ENCODE measurements at regions not wholly inside any gene's neighbourhood (a gene's known extent, or its start where the extent isn't known, plus 50 kb on each side); places are given as distances from the start of the nearest gene placed in this dataset.

DNA sequence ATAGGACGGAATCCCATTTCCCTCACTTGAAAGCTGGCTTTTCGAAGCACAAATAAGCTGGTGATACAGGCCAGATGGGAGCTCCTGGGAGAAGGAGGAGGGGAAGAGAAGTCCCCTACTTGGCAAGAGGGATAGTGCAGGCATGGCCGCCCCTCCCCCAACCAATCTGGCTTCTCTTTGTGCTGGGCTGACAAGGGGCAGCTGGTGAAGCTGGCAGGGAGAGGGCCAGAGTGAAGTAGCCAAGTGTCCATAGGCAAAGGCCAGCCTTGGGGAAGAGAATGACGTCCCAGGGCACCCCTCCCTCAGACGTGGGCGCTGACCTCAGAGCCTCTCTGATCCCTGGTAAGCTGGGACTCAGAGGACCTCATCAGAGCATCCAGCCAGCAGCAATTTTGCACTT lies 78.7 kb upstream of the GRAMD1B start:
- DNase-seq, result no peak
- no peaks in the 10 kb centered on the region for H3K4me1 Mint-ChIP-seq
- no peak overlapping the region for H3K4me2 ChIP-seq (replicated peaks; ENCODE audit: extremely low read depth, low read length, poor library complexity, severe bottlenecking)
- no peaks in the 10 kb centered on the region for H3K4me1 ChIP-seq (ENCODE audit: control insufficient read depth in 1 of 2, insufficient read depth in 2 of 2, low read length in 2 of 2)
- no peak overlapping the region for H3K9ac ChIP-seq (ENCODE audit: insufficient read depth, low read length, poor library complexity, severe bottlenecking)
- peaks cover 1 to 13% (median 4%) of the 10 kb centered on the region in 3 donors for H3K27me3 Mint-ChIP-seq (ENCODE audit: low read depth in 3 of 3)
- H3K27ac ChIP-seq (ENCODE audit: low read depth in 1 of 2, low read length in 2 of 2), result no peak overlapping the region
- H4K20me1 ChIP-seq (ENCODE audit: insufficient read depth, low read length), result no peaks in the 10 kb centered on the region
- H3K9me3 Mint-ChIP-seq, result no peaks in the 10 kb centered on the region
- H3K4me3 Mint-ChIP-seq, result no peak overlapping the region
- H2AFZ ChIP-seq (ENCODE audit: insufficient read depth, low read depth, low read length, poor library complexity, severe bottlenecking), result no peak overlapping the region
- intact Hi-C loops (cut with micrococcal nuclease), result no loop called here
- 89% methylated on average over 3 of the region's 6 CpGs for WGBS (ENCODE audit: insufficient coverage)
- H3K27me3 ChIP-seq (ENCODE audit: control insufficient read depth in 2 of 2, insufficient read depth in 2 of 2, low read length in 2 of 2), result no peaks in the 10 kb centered on the region
- no peaks in the 10 kb centered on the region for H3K36me3 Mint-ChIP-seq
- no peaks in the 10 kb centered on the region for H3K36me3 ChIP-seq (replicated peaks in 1 of 2; ENCODE audit: control insufficient read depth in 1 of 2, insufficient read depth in 2 of 2, low read length in 2 of 2)
- H3K27ac Mint-ChIP-seq, result no peak overlapping the region
- no peaks in the 10 kb centered on the region for H3K79me2 ChIP-seq (ENCODE audit: insufficient read depth, low read length)
- TF ChIP-seq, protein P1, sequence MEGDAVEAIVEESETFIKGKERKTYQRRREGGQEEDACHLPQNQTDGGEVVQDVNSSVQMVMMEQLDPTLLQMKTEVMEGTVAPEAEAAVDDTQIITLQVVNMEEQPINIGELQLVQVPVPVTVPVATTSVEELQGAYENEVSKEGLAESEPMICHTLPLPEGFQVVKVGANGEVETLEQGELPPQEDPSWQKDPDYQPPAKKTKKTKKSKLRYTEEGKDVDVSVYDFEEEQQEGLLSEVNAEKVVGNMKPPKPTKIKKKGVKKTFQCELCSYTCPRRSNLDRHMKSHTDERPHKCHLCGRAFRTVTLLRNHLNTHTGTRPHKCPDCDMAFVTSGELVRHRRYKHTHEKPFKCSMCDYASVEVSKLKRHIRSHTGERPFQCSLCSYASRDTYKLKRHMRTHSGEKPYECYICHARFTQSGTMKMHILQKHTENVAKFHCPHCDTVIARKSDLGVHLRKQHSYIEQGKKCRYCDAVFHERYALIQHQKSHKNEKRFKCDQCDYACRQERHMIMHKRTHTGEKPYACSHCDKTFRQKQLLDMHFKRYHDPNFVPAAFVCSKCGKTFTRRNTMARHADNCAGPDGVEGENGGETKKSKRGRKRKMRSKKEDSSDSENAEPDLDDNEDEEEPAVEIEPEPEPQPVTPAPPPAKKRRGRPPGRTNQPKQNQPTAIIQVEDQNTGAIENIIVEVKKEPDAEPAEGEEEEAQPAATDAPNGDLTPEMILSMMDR (IDR thresholded peaks at IDR 0.05), result no peak
- H3K9me3 ChIP-seq (replicated peaks in 1 of 2; ENCODE audit: control insufficient read depth in 1 of 2, insufficient read depth in 1 of 2, low read length in 2 of 2), result no peaks in the 10 kb centered on the region
- H3K4me3 ChIP-seq (replicated peaks in 1 of 3; ENCODE audit: low read depth in 2 of 3, low read length in 3 of 3), result no peak overlapping the region

DNA sequence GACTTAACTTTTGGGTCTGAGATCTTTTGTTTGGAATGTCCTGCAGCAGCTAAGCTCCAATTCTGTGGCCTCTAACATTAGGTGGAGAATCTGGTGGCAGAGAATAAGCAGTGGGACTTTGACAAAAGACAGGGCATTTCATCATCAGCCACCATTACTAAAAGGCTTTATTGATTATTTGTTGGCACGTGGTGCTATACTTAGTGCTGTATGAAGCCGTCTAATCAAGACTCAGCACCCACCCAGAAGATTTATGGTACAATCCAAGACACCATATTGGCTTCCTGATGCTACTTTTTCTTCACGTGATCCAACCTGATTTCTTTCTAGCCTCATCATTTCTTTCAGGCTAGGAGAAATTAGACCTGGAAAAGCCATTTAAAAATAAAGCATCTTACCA lies 80.7 kb upstream of the GRAMD1B start:
- Histone ChIP-seq H3K9me3 (replicated peaks in 1 of 2; ENCODE audit: control insufficient read depth in 1 of 2, insufficient read depth in 1 of 2, low read length in 2 of 2) (no peaks in the 10 kb centered on the region), H3K4me3 (replicated peaks in 1 of 3; ENCODE audit: low read depth in 2 of 3, low read length in 3 of 3) (no peak overlapping the region), H3K27me3 (ENCODE audit: control insufficient read depth in 2 of 2, insufficient read depth in 2 of 2, low read length in 2 of 2) (no peaks in the 10 kb centered on the region), H2AFZ (ENCODE audit: insufficient read depth, low read depth, low read length, poor library complexity, severe bottlenecking) (no peak overlapping the region), H3K79me2 (ENCODE audit: insufficient read depth, low read length) (no peaks in the 10 kb centered on the region), H3K36me3 (replicated peaks in 1 of 2; ENCODE audit: control insufficient read depth in 1 of 2, insufficient read depth in 2 of 2, low read length in 2 of 2) (no peaks in the 10 kb centered on the region), H3K27ac (ENCODE audit: low read depth in 1 of 2, low read length in 2 of 2) (no peak overlapping the region), H3K4me1 (ENCODE audit: control insufficient read depth in 1 of 2, insufficient read depth in 2 of 2, low read length in 2 of 2) (no peaks in the 10 kb centered on the region), H4K20me1 (ENCODE audit: insufficient read depth, low read length) (no peaks in the 10 kb centered on the region), H3K4me2 (replicated peaks; ENCODE audit: extremely low read depth, low read length, poor library complexity, severe bottlenecking) (no peak overlapping the region), H3K9ac (ENCODE audit: insufficient read depth, low read length, poor library complexity, severe bottlenecking) (no peak overlapping the region)
- H3K27ac Mint-ChIP-seq, result no peak overlapping the region
- intact Hi-C loops (cut with micrococcal nuclease), result no loop called here
- TF ChIP-seq, protein P1 (IDR thresholded peaks at IDR 0.05), result no peak
- H3K27me3 Mint-ChIP-seq (ENCODE audit: low read depth in 3 of 3), result peaks cover 0 to 8% (median 2%) of the 10 kb centered on the region in 3 donors
- no CpG with 5 or more reads among the region's 3 CpGs for WGBS (ENCODE audit: insufficient coverage)
- no peaks in the 10 kb centered on the region for H3K36me3 Mint-ChIP-seq
- H3K4me1 Mint-ChIP-seq, result no peaks in the 10 kb centered on the region
- DNase-seq, result no peak
- H3K9me3 Mint-ChIP-seq, result no peaks in the 10 kb centered on the region
- no peak overlapping the region for H3K4me3 Mint-ChIP-seq

All from CD14-positive monocyte (primary cell).